SK-N-SH (cell line): ENCODE measurements at regions not wholly inside any gene's neighbourhood (a gene's known extent, or its start where the extent isn't known, plus 50 kb on each side); places are given as distances from the start of the nearest gene placed in this dataset.

Source experiments
- CTCF ChIA-PET: fragments of 300-600, 350-600 bp; formaldehyde crosslinking; extraction: SDS; loops from one replicate; lab custom pipeline; 2021; lab: Yijun Ruan, JAX
- POLR2A ChIA-PET: fragments of 350-600 bp; sonication (Branson Sonifier 250); formaldehyde crosslinking; extraction: SDS; loops from one replicate; lab custom pipeline; 2020; ENCODE audit warnings: antibody characterized with exemption, inconsistent platforms; lab: Yijun Ruan, JAX
- DNase-seq: peaks from one replicate; pipeline ENCODE4 v3.0.0; 2012
- H2AFZ ChIP-seq: fragments of 200-600 bp; sonication (generic); 2 replicates; pipeline ENCODE4 v1.8.1; 2016; ENCODE audit warnings: antibody characterized with exemption, mild to moderate bottlenecking, low read depth
- H3F3A ChIP-seq: fragments of 200-600 bp; sonication (generic); replicated peaks from 2 replicates; pipeline ENCODE3; 2016; ENCODE audit warnings: antibody characterized with exemption, mild to moderate bottlenecking; ENCODE audit not compliant: insufficient read depth
- H3K27ac ChIP-seq, 2 experiments: fragments of 200-500 bp in 1 of 2; fragments of 200-600 bp in 1 of 2; sonication (Bioruptor generic) in 1 of 2; sonication (generic), shearing (Covaris generic) in 1 of 2; 2 replicates each; pipeline versions ENCODE4 v1.5.1 to v1.6.1; 2014 to 2016; ENCODE audit warnings: low read depth in 2 of 2, inconsistent platforms in 1 of 2, low read length in 1 of 2, mild to moderate bottlenecking in 1 of 2, mixed read lengths in 1 of 2
- H3K27me3 ChIP-seq: fragments of 200-600 bp; sonication (generic), shearing (Covaris generic); 2 replicates; pipeline ENCODE4 v1.6.1; 2016; ENCODE audit warnings: mixed run types; ENCODE audit not compliant: insufficient read depth
- H3K36me3 ChIP-seq, 2 experiments: fragments of 200-500 bp in 1 of 2; fragments of 200-600 bp in 1 of 2; sonication (Bioruptor generic) in 1 of 2; sonication (generic) in 1 of 2; replicated peaks in 1 of 2; 2 replicates each; pipeline versions ENCODE3 to v1.5.1; 2014 to 2016; ENCODE audit warnings: low read length in 1 of 2, mild to moderate bottlenecking in 1 of 2; ENCODE audit not compliant: insufficient read depth in 2 of 2, control insufficient read depth in 1 of 2
- H3K4me1 ChIP-seq, 2 experiments: fragments of 200-500 bp in 1 of 2; fragments of 200-600 bp in 1 of 2; sonication (Bioruptor generic) in 1 of 2; sonication (generic), shearing (Covaris generic) in 1 of 2; 2 replicates each; pipeline versions ENCODE4 v1.5.1 to v1.6.1; 2014 to 2016; ENCODE audit warnings: low read depth in 1 of 2, low read length in 1 of 2, mixed run types in 1 of 2; ENCODE audit not compliant: insufficient read depth in 2 of 2, control insufficient read depth in 1 of 2
- H3K4me2 ChIP-seq: fragments of 200-600 bp; sonication (generic), shearing (Covaris generic); 2 replicates; pipeline ENCODE4 v1.6.1; 2017; ENCODE audit warnings: mixed run types
- H3K4me3 ChIP-seq, 2 experiments: fragments of 200-500 bp in 1 of 2; fragments of 200-600 bp in 1 of 2; sonication (Bioruptor generic) in 1 of 2; sonication (generic), shearing (Covaris generic) in 1 of 2; 2 replicates each; pipeline versions ENCODE4 v1.5.1 to v1.8.1; 2014 to 2016; ENCODE audit warnings: low read depth in 2 of 2, inconsistent platforms in 1 of 2, low read length in 1 of 2, mild to moderate bottlenecking in 1 of 2, mixed read lengths in 1 of 2, moderate library complexity in 1 of 2
- H3K79me2 ChIP-seq: fragments of 200-600 bp; sonication (generic); 2 replicates; pipeline ENCODE4 v1.8.1; 2017; ENCODE audit warnings: mild to moderate bottlenecking; ENCODE audit not compliant: insufficient read depth
- H3K9ac ChIP-seq: fragments of 200-600 bp; sonication (generic); 2 replicates; pipeline ENCODE4 v1.6.1; 2017; ENCODE audit warnings: mixed run types
- H3K9me2 ChIP-seq: fragments of 200-600 bp; sonication (generic); 2 replicates; pipeline ENCODE4 v1.6.1; 2017; ENCODE audit warnings: mixed run types
- H3K9me3 ChIP-seq: fragments of 200-600 bp; sonication (generic); 2 replicates; pipeline ENCODE4 v1.6.1; 2017; ENCODE audit warnings: mixed run types, mild to moderate bottlenecking, moderate library complexity
- H4K20me1 ChIP-seq: fragments of 200-600 bp; sonication (generic); 2 replicates; pipeline ENCODE4 v1.6.1; 2017; ENCODE audit warnings: mild to moderate bottlenecking, mixed run types; ENCODE audit not compliant: insufficient read depth
- CHD2 ChIP-seq: fragments of 150-350 bp; IDR thresholded peaks from 2 replicates; pipeline ENCODE4 v1.6.1; 2018; ENCODE audit warnings: low read length; ENCODE audit not compliant: partially characterized antibody
- ELF1 ChIP-seq: IDR thresholded peaks from 2 replicates; pipeline ENCODE4 v1.4.0; 2012
- EP300 ChIP-seq, 2 experiments: IDR thresholded peaks; 2 replicates each; pipeline versions ENCODE4 v1.4.0 to v1.6.1; 2012; ENCODE audit warnings: borderline replicate concordance in 1 of 2, low read depth in 1 of 2, low read length in 1 of 2
- FOSL2 ChIP-seq: IDR thresholded peaks from 2 replicates; pipeline ENCODE4 v1.4.0; 2012; ENCODE audit warnings: low read depth, mild to moderate bottlenecking, moderate library complexity, borderline replicate concordance
- GABPA ChIP-seq: IDR thresholded peaks from 2 replicates; pipeline ENCODE4 v1.4.0; 2012; ENCODE audit warnings: low read depth, mild to moderate bottlenecking
- GATA2 ChIP-seq: sonication (generic); formaldehyde crosslinking; IDR thresholded peaks from 2 replicates; pipeline ENCODE4 v1.5.0; 2020; ENCODE audit warnings: mild to moderate bottlenecking, missing genetic modification reagents
- IRF3 ChIP-seq: fragments of 150-350 bp; IDR thresholded peaks from 2 replicates; pipeline ENCODE4 v1.6.1; 2016; ENCODE audit warnings: mild to moderate bottlenecking, low read depth, low read length
- JUND ChIP-seq: IDR thresholded peaks from 2 replicates; pipeline ENCODE4 v1.4.0; 2012
- MAX ChIP-seq: IDR thresholded peaks from 2 replicates; pipeline ENCODE4 v1.4.0; 2012; ENCODE audit warnings: low read depth
- PBX3 ChIP-seq: IDR thresholded peaks from 2 replicates; pipeline ENCODE4; 2012
- POLR2AphosphoS5 ChIP-seq: IDR thresholded peaks from 2 replicates; pipeline ENCODE4 v1.6.1; 2012; ENCODE audit warnings: low read depth, low read length
- RAD21 ChIP-seq: IDR thresholded peaks from 2 replicates; pipeline ENCODE4 v1.6.1; 2012; ENCODE audit warnings: mild to moderate bottlenecking, low read length
- RFX5 ChIP-seq: IDR thresholded peaks from 2 replicates; pipeline ENCODE4 v1.6.1; 2012; ENCODE audit warnings: mild to moderate bottlenecking, improper control_type of control experiment, low read length
- RXRA ChIP-seq: IDR thresholded peaks from 2 replicates; pipeline ENCODE4 v1.4.0; 2012; ENCODE audit warnings: low read depth, mild to moderate bottlenecking, borderline replicate concordance
- SIN3A ChIP-seq: IDR thresholded peaks from 2 replicates; pipeline ENCODE4 v1.6.1; 2012; ENCODE audit warnings: low read depth, mild to moderate bottlenecking, low read length, moderate library complexity, borderline replicate concordance
- TAF1 ChIP-seq: IDR thresholded peaks from 2 replicates; pipeline ENCODE4 v1.6.1; 2012; ENCODE audit warnings: low read depth, mild to moderate bottlenecking, low read length, moderate library complexity, borderline replicate concordance
- TCF12 ChIP-seq: IDR thresholded peaks from 2 replicates; pipeline ENCODE4 v1.4.0; 2012
- TEAD4 ChIP-seq: IDR thresholded peaks from 2 replicates; pipeline ENCODE4 v1.4.0; 2012; ENCODE audit warnings: mild to moderate bottlenecking, borderline replicate concordance; ENCODE audit not compliant: insufficient read depth
- WGBS: methylation state at CpG from one replicate; pipeline ENCODE4 v1.1.6; 2017; ENCODE audit warnings: low lambda C conversion rate; 5-methylcytosine and 5-hydroxymethylcytosine counted together
- TF ChIP-seq, protein P1 (sequence below): fragments of 200-600 bp; sonication (generic); IDR thresholded peaks from 2 replicates; pipeline ENCODE4 v1.6.1; 2017; ENCODE audit warnings: antibody characterized with exemption, mild to moderate bottlenecking, moderate library complexity
- TF ChIP-seq, protein P2 (sequence below): IDR thresholded peaks from 2 replicates; pipeline ENCODE4 v1.4.0; 2012; ENCODE audit warnings: low read depth, borderline replicate concordance

DNA sequence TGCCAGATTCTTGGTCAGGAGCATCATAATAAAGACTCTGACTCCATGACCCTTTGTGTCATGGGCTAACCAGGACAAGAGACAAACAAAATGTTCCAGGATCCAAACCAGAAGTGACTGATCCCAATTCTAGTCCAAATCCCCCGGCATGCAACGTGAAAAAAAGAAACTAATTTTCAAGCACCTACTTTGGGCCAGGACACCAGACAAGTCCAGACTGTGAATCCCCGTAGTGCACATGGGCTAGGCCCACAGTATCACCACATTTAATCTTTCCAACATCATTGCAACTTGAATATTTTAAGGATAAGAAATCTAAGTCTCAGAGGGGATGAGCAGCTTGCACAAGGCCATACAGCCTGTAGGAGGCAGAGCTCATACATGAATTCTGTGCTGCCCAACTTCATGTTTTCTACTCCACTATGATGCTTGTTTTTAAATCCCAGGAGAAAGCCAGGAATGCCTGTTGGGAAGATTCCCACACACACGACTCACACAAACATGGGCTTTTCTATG lies 365.7 kb downstream of the NPIPA8 start:
- ChIA-PET POLR2A (interaction anchor here (0.7 to 1.1 kb wide), 4 partner anchors 223 to 379 kb away, joined by 3 to 4 read pairs (median 3); no protein-coding TSS in a partner anchor), CTCF (interaction anchor here (1.0 to 2.5 kb wide), 8 partner anchors 40 to 494 kb away, joined by 3 to 9 read pairs (median 3); no protein-coding TSS in a partner anchor)
- Histone ChIP-seq H2AFZ (no peak overlapping the region), H3K27me3 (no peaks in the 10 kb centered on the region; the same call in 1 of the 2 replicates), H3K27ac (peak overlapping the region in 1 of 2 experiments; percentile 100; a peak in 2 of 4 replicates), H3K9me2 (no peaks in the 10 kb centered on the region), H3K4me2 (no peak overlapping the region), H3K79me2 (no peaks in the 10 kb centered on the region), H3K9ac (no peak overlapping the region), H3K36me3 (no peaks in the 10 kb centered on the region), H3F3A (no peaks in the 10 kb centered on the region), H3K9me3 (no peaks in the 10 kb centered on the region), H4K20me1 (no peaks in the 10 kb centered on the region), H3K4me3 (no peak overlapping the region), H3K4me1 (peaks cover 0 to 45% of the 10 kb centered on the region in 2 experiments; a peak in 2 of 4 replicates)
- WGBS = 51% methylated on average over 4 of the region's 4 CpGs
- DNase-seq = no peak
- TF ChIP-seq RAD21 = peak; percentile 58
- no peak for TF ChIP-seq EP300 (IDR thresholded peaks at IDR 0.05; ENCODE audit: borderline replicate concordance in 1 of 2, low read depth in 1 of 2, low read length in 1 of 2)
- TF ChIP-seq CHD2 = no peak
- TF ChIP-seq, protein P1, sequence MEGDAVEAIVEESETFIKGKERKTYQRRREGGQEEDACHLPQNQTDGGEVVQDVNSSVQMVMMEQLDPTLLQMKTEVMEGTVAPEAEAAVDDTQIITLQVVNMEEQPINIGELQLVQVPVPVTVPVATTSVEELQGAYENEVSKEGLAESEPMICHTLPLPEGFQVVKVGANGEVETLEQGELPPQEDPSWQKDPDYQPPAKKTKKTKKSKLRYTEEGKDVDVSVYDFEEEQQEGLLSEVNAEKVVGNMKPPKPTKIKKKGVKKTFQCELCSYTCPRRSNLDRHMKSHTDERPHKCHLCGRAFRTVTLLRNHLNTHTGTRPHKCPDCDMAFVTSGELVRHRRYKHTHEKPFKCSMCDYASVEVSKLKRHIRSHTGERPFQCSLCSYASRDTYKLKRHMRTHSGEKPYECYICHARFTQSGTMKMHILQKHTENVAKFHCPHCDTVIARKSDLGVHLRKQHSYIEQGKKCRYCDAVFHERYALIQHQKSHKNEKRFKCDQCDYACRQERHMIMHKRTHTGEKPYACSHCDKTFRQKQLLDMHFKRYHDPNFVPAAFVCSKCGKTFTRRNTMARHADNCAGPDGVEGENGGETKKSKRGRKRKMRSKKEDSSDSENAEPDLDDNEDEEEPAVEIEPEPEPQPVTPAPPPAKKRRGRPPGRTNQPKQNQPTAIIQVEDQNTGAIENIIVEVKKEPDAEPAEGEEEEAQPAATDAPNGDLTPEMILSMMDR = 0 out of 2 replicates have a peak, but pooled peaks have one; percentile 6

- peaks cover 0 to 45% of the 10 kb centered on the region in 2 experiments; a peak in 2 of 4 replicates for H3K4me1 ChIP-seq
- peak; percentile 56 for DNase-seq
- H2AFZ ChIP-seq = no peak overlapping the region
- H3K4me3 ChIP-seq = no peak overlapping the region
- CTCF ChIA-PET = interaction anchor here (1.0 to 2.5 kb wide), 9 partner anchors 41 to 494 kb away, joined by 3 to 9 read pairs (median 3); no protein-coding TSS in a partner anchor
- no peaks in the 10 kb centered on the region; the same call in 1 of the 2 replicates for H3K27me3 ChIP-seq
- no peak overlapping the region for H3K4me2 ChIP-seq
- no peaks in the 10 kb centered on the region for H3K9me2 ChIP-seq
- H4K20me1 ChIP-seq = no peaks in the 10 kb centered on the region
- 21% methylated on average over 5 of the region's 5 CpGs for WGBS
- H3K9me3 ChIP-seq = no peaks in the 10 kb centered on the region
- no peaks in the 10 kb centered on the region for H3F3A ChIP-seq
- H3K9ac ChIP-seq = no peak overlapping the region
- H3K79me2 ChIP-seq = no peaks in the 10 kb centered on the region
- peak overlapping the region in 1 of 2 experiments; percentile 100; a peak in 2 of 4 replicates for H3K27ac ChIP-seq
- POLR2A ChIA-PET = interaction anchor here (0.6 to 1.1 kb wide), 4 partner anchors 8 to 378 kb away, joined by 3 read pairs; no protein-coding TSS in a partner anchor
- no peaks in the 10 kb centered on the region for H3K36me3 ChIP-seq
- TF ChIP-seq POLR2AphosphoS5 = no peak
- no peak for TF ChIP-seq TAF1
- no peak for TF ChIP-seq PBX3
- TF ChIP-seq RXRA = no peak
- TF ChIP-seq ELF1 = no peak
- peak; percentile 93 for TF ChIP-seq GATA2 (CRISPR knock-in tag)
- no peak for TF ChIP-seq MAX
- no peak for TF ChIP-seq JUND
- TF ChIP-seq RFX5 = no peak
- TF ChIP-seq IRF3 = no peak
- TF ChIP-seq SIN3A = no peak
- TF ChIP-seq TEAD4 = no peak
- peak; percentile 28 for TF ChIP-seq RAD21
- peak; percentile 21; the same call in 1 of the 2 replicates for TF ChIP-seq TCF12
- TF ChIP-seq GABPA = no peak
- TF ChIP-seq EP300 (IDR thresholded peaks at IDR 0.05; ENCODE audit: borderline replicate concordance in 1 of 2, low read depth in 1 of 2, low read length in 1 of 2) = peak in 1 of 2 experiments; percentile 90; a peak in 2 of 4 replicates
- TF ChIP-seq, protein P2, sequence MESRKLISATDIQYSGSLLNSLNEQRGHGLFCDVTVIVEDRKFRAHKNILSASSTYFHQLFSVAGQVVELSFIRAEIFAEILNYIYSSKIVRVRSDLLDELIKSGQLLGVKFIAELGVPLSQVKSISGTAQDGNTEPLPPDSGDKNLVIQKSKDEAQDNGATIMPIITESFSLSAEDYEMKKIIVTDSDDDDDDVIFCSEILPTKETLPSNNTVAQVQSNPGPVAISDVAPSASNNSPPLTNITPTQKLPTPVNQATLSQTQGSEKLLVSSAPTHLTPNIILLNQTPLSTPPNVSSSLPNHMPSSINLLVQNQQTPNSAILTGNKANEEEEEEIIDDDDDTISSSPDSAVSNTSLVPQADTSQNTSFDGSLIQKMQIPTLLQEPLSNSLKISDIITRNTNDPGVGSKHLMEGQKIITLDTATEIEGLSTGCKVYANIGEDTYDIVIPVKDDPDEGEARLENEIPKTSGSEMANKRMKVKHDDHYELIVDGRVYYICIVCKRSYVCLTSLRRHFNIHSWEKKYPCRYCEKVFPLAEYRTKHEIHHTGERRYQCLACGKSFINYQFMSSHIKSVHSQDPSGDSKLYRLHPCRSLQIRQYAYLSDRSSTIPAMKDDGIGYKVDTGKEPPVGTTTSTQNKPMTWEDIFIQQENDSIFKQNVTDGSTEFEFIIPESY = no peak
- no peak for TF ChIP-seq FOSL2
Measured at GRCh38 chr16:17970157-17970765, 366.3 kb downstream of the NPIPA8 start.
